Superior temporal gyrus (tissue), 1 donor: ENCODE measurements at regions not wholly inside any gene's neighbourhood (a gene's known extent, or its start where the extent isn't known, plus 50 kb on each side); places are given as distances from the start of the nearest gene placed in this dataset.
"Not testable (repeated sequence)": the region's sequence is repeated elsewhere in the genome, so short reads cannot be mapped to it uniquely, and the experiment has no call there.

Source experiments
- DNase-seq: peaks from one replicate; pipeline ENCODE4 v3.0.0-alpha.2; 2016; ENCODE audit errors: extremely low spot score

- DNase-seq: no peak
Observed at GRCh38 chrX:121853762-121854613, 806.6 kb downstream of the GLUD2 start.

GRCh38 chrX:121854614-121854911 is 807.2 kb downstream of the GLUD2 start:
- DNase-seq: no peak

GRCh38 chrX:121858867-121859647 is 811.6 kb downstream of the GLUD2 start:
- DNase-seq: no peak

GRCh38 chrX:121863976-121864375 is 816.6 kb downstream of the GLUD2 start:
- no peak for DNase-seq

GRCh38 chrX:121864561-121864960 is 817.2 kb downstream of the GLUD2 start:
- no peak for DNase-seq

GRCh38 chrX:121869876-121870477 is 822.6 kb downstream of the GLUD2 start:
- no peak for DNase-seq

- DNase-seq: no peak
Observed at GRCh38 chrX:121871122-121871521, 823.7 kb downstream of the GLUD2 start.

GRCh38 chrX:121876305-121876704 is 828.9 kb downstream of the GLUD2 start:
- no peak for DNase-seq

GRCh38 chrX:121877337-121877736 is 829.9 kb downstream of the GLUD2 start:
- DNase-seq: not testable (repeated sequence)

GRCh38 chrX:121886557-121886956 is 839.1 kb downstream of the GLUD2 start:
- DNase-seq: no peak

- no peak for DNase-seq
Observed at GRCh38 chrX:121894756-121895155, 847.3 kb downstream of the GLUD2 start.

GRCh38 chrX:121902463-121902862 is 855.1 kb downstream of the GLUD2 start:
- DNase-seq: no peak

GRCh38 chrX:121903961-121904360 is 856.6 kb downstream of the GLUD2 start:
- DNase-seq: no peak

GRCh38 chrX:121921258-121921657 is 873.8 kb downstream of the GLUD2 start:
- no peak for DNase-seq

- no peak for DNase-seq
Observed at GRCh38 chrX:121931567-121931966, 884.2 kb downstream of the GLUD2 start.

GRCh38 chrX:121932688-121933087 is 885.3 kb downstream of the GLUD2 start:
- DNase-seq: no peak

- no peak for DNase-seq
Observed at GRCh38 chrX:121949041-121949760, 901.8 kb downstream of the GLUD2 start.

GRCh38 chrX:121958886-121959285 is 911.5 kb downstream of the GLUD2 start:
- DNase-seq: no peak

GRCh38 chrX:121975671-121976070 is 928.3 kb downstream of the GLUD2 start:
- no peak for DNase-seq

- DNase-seq: peak; percentile 12
Observed at GRCh38 chrX:121987163-121987562, 939.8 kb downstream of the GLUD2 start.

GRCh38 chrX:121987835-121988234 is 940.4 kb downstream of the GLUD2 start:
- DNase-seq: no peak

- no peak for DNase-seq
Observed at GRCh38 chrX:122004127-122004526, 956.7 kb downstream of the GLUD2 start.
